ENCODE measurements at regions not wholly inside any gene's neighbourhood (a gene's known extent, or its start where the extent isn't known, plus 50 kb on each side); places are given as distances from the start of the nearest gene placed in this dataset.

GRCh38 chr5:72760259-72760658, 56.2 kb upstream of the TNPO1 start:
- TF ChIP-seq CTCF (optimal IDR thresholded peaks at IDR 0.05 in 1 of 3, IDR thresholded peaks at IDR 0.05 in 1 of 3, conservative IDR thresholded peaks at IDR 0.05 in 1 of 3; ENCODE audit: extremely low read depth in 1 of 3, insufficient read depth in 2 of 3, low read length in 3 of 3): no peak
- TF ChIP-seq EZH2 (IDR thresholded peaks at IDR 0.05; ENCODE audit: low read length): no peak
